OCI-LY3 (cell line): ENCODE measurements at regions not wholly inside any gene's neighbourhood (a gene's known extent, or its start where the extent isn't known, plus 50 kb on each side); places are given as distances from the start of the nearest gene placed in this dataset.
A peak's percentile ranks its signal among the peaks of the same experiment; 100 is the strongest.

Source experiments
- H2AFZ ChIP-seq: fragments of 200-600, 300-600 bp; shearing (Covaris generic); 2 replicates; pipeline ENCODE4 v1.6.0; 2014; ENCODE audit warnings: antibody characterized with exemption, low read depth, low read length
- H3K27ac ChIP-seq: fragments of 200-600, 300-600 bp; sonication (generic); 2 replicates; pipeline ENCODE4 v1.5.1; 2014; ENCODE audit warnings: mild to moderate bottlenecking, low read length, moderate library complexity, mixed read lengths
- H3K27me3 ChIP-seq: fragments of 200-600, 300-600 bp; sonication (generic); 2 replicates; pipeline ENCODE4 v1.6.1; 2014; ENCODE audit warnings: low read depth, low read length, mixed read lengths
- H3K36me3 ChIP-seq: fragments of 200-600, 300-600 bp; sonication (generic); replicated peaks from 2 replicates; pipeline ENCODE3; 2014; ENCODE audit warnings: low read depth, low read length, mixed read lengths
- H3K4me1 ChIP-seq: fragments of 300-600, 200-600 bp; sonication (generic); 2 replicates; pipeline ENCODE4 v1.6.1; 2014; ENCODE audit warnings: low read length, mixed read lengths
- H3K4me2 ChIP-seq: fragments of 200-600, 300-600 bp; sonication (generic); 2 replicates; pipeline ENCODE4 v1.6.1; 2014; ENCODE audit warnings: low read length, mixed read lengths
- H3K4me3 ChIP-seq: fragments of 300-600, 200-600 bp; sonication (generic); 2 replicates; pipeline ENCODE4 v1.5.1; 2014; ENCODE audit warnings: antibody characterized with exemption, mild to moderate bottlenecking, low read length, moderate library complexity
- H3K79me2 ChIP-seq: fragments of 300-600, 200-600 bp; shearing (Covaris generic); 2 replicates; pipeline ENCODE4 v1.6.1; 2014; ENCODE audit warnings: mild to moderate bottlenecking, low read length, mixed read lengths
- H3K9ac ChIP-seq: fragments of 300-600, 200-600 bp; shearing (Covaris generic); 2 replicates; pipeline ENCODE4 v1.6.0; 2014; ENCODE audit warnings: mild to moderate bottlenecking, low read length, moderate library complexity
- H3K9me3 ChIP-seq: fragments of 200-600, 300-600 bp; shearing (Covaris generic); 2 replicates; pipeline ENCODE4 v1.6.1; 2014; ENCODE audit warnings: low read length, mixed read lengths; ENCODE audit not compliant: insufficient read depth
- H4K20me1 ChIP-seq: fragments of 200-600, 300-600 bp; sonication (generic); 2 replicates; pipeline ENCODE4 v1.6.1; 2016; ENCODE audit warnings: low read length, mixed read lengths; ENCODE audit not compliant: insufficient read depth
- CTCF ChIP-seq: fragments of 200-600, 300-600 bp; sonication (generic); IDR thresholded peaks from 2 replicates; pipeline ENCODE4 v1.5.1; 2014; ENCODE audit warnings: antibody characterized with exemption, low read length, low read depth
- EZH2phosphoT487 ChIP-seq: fragments of 200-600 bp; shearing (Covaris generic); IDR thresholded peaks from 2 replicates; pipeline ENCODE4 v1.6.1; 2018; ENCODE audit warnings: antibody characterized with exemption, mixed run types, low read depth

- Histone ChIP-seq H3K27me3 (no peaks in the 10 kb centered on the region), H3K9me3 (no peaks in the 10 kb centered on the region), H3K4me1 (peaks cover 18% of the 10 kb centered on the region), H3K36me3 (no peaks in the 10 kb centered on the region), H3K27ac (no peak overlapping the region), H3K9ac (no peak overlapping the region), H2AFZ (no peak overlapping the region), H3K79me2 (no peaks in the 10 kb centered on the region), H4K20me1 (no peaks in the 10 kb centered on the region), H3K4me2 (no peak overlapping the region), H3K4me3 (no peak overlapping the region)
- TF ChIP-seq CTCF (no peak), EZH2phosphoT487 (no peak)
Measured at GRCh38 chr4:10984815-10985214, 300.2 kb upstream of the CLNK start.

- no peak overlapping the region for H2AFZ ChIP-seq
- H3K4me2 ChIP-seq: no peak overlapping the region
- H3K36me3 ChIP-seq: no peaks in the 10 kb centered on the region
Measured at GRCh38 chr4:10983885-10984640, 299.5 kb upstream of the CLNK start.

GRCh38 chr4:10983268-10983667 is 298.7 kb upstream of the CLNK start:
- no peak overlapping the region for H3K4me2 ChIP-seq

More at GRCh38 chr4:10983885-10984640, 299.5 kb upstream of the CLNK start:
- no peak overlapping the region for H3K4me3 ChIP-seq
- H4K20me1 ChIP-seq: no peaks in the 10 kb centered on the region
- TF ChIP-seq CTCF (no peak), EZH2phosphoT487 (no peak)
- H3K27me3 ChIP-seq: no peaks in the 10 kb centered on the region
- no peak overlapping the region for H3K9ac ChIP-seq
- H3K4me1 ChIP-seq: peaks cover 18% of the 10 kb centered on the region
- no peak overlapping the region for H3K27ac ChIP-seq
- H3K9me3 ChIP-seq: no peaks in the 10 kb centered on the region
- H3K79me2 ChIP-seq: no peaks in the 10 kb centered on the region

GRCh38 chr4:10982305-10982704 is 297.7 kb upstream of the CLNK start:
- H3K4me2 ChIP-seq: peak overlapping the region; percentile 35
- no peak for TF ChIP-seq EZH2phosphoT487
- TF ChIP-seq CTCF: no peak

More at GRCh38 chr4:10983268-10983667, 298.7 kb upstream of the CLNK start:
- no peaks in the 10 kb centered on the region for H3K9me3 ChIP-seq
- TF ChIP-seq CTCF (no peak), EZH2phosphoT487 (no peak)
- no peak overlapping the region for H3K4me3 ChIP-seq
- no peak overlapping the region for H2AFZ ChIP-seq
- H3K27me3 ChIP-seq: no peaks in the 10 kb centered on the region
- H3K27ac ChIP-seq: no peak overlapping the region
- no peaks in the 10 kb centered on the region for H4K20me1 ChIP-seq
- H3K79me2 ChIP-seq: no peaks in the 10 kb centered on the region
- no peaks in the 10 kb centered on the region for H3K36me3 ChIP-seq
- H3K9ac ChIP-seq: no peak overlapping the region
- peaks cover 18% of the 10 kb centered on the region for H3K4me1 ChIP-seq

More at GRCh38 chr4:10982305-10982704, 297.7 kb upstream of the CLNK start:
- no peaks in the 10 kb centered on the region for H3K27me3 ChIP-seq
- no peaks in the 10 kb centered on the region for H4K20me1 ChIP-seq
- H3K9ac ChIP-seq: no peak overlapping the region
- no peaks in the 10 kb centered on the region for H3K36me3 ChIP-seq
- no peaks in the 10 kb centered on the region for H3K79me2 ChIP-seq
- H3K4me1 ChIP-seq: peaks cover 26% of the 10 kb centered on the region
- no peaks in the 10 kb centered on the region for H3K9me3 ChIP-seq
- H3K27ac ChIP-seq: no peak overlapping the region
- 0 out of 2 replicates have a peak overlapping the region, but pooled peaks have one; percentile 18 for H3K4me3 ChIP-seq
- no peak overlapping the region for H2AFZ ChIP-seq
